PC-3 (cell line): ENCODE measurements at regions not wholly inside any gene's neighbourhood (a gene's known extent, or its start where the extent isn't known, plus 50 kb on each side); places are given as distances from the start of the nearest gene placed in this dataset.

Source experiments
- EZH2 ChIP-seq: fragments of 300-600 bp; sonication (generic); IDR thresholded peaks from one replicate; pipeline ENCODE4 v1.6.1; 2017; ENCODE audit warnings: antibody characterized with exemption, mild to moderate bottlenecking, low read length; ENCODE audit not compliant: unreplicated experiment
- TF ChIP-seq, protein P1 (sequence below): fragments of 300-600 bp; sonication (generic); conservative IDR thresholded peaks from 2 replicates; pipeline ENCODE4 v1.5.1; 2017; ENCODE audit warnings: antibody characterized with exemption, low read depth, mild to moderate bottlenecking, low read length

DNA sequence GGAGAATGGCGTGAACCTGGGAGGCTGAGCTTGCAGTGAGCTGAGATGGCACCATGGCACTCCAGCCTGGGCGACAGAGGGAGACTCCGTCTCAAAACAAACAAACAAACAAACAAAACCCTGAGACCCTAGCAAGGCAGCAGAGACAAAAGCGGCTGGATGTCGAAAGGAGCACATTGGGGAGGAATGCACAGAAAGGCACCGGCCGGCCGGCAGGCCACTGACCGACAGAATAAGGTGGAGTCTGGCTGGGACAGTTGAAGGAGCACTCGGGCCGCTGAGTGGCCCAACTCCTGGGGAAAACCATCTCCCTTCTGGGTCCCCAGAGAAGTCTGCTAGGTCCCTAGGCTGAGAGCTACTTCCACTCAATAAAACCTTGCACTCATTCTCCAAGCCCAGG, 256.2 kb downstream of the KIF21A start:
- no peak for TF ChIP-seq EZH2
- TF ChIP-seq, protein P1, sequence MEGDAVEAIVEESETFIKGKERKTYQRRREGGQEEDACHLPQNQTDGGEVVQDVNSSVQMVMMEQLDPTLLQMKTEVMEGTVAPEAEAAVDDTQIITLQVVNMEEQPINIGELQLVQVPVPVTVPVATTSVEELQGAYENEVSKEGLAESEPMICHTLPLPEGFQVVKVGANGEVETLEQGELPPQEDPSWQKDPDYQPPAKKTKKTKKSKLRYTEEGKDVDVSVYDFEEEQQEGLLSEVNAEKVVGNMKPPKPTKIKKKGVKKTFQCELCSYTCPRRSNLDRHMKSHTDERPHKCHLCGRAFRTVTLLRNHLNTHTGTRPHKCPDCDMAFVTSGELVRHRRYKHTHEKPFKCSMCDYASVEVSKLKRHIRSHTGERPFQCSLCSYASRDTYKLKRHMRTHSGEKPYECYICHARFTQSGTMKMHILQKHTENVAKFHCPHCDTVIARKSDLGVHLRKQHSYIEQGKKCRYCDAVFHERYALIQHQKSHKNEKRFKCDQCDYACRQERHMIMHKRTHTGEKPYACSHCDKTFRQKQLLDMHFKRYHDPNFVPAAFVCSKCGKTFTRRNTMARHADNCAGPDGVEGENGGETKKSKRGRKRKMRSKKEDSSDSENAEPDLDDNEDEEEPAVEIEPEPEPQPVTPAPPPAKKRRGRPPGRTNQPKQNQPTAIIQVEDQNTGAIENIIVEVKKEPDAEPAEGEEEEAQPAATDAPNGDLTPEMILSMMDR = no peak
